ENCODE measurements at regions not wholly inside any gene's neighbourhood (a gene's known extent, or its start where the extent isn't known, plus 50 kb on each side); places are given as distances from the start of the nearest gene placed in this dataset.
A peak's percentile ranks its signal among the peaks of the same experiment; 100 is the strongest.

DNA sequence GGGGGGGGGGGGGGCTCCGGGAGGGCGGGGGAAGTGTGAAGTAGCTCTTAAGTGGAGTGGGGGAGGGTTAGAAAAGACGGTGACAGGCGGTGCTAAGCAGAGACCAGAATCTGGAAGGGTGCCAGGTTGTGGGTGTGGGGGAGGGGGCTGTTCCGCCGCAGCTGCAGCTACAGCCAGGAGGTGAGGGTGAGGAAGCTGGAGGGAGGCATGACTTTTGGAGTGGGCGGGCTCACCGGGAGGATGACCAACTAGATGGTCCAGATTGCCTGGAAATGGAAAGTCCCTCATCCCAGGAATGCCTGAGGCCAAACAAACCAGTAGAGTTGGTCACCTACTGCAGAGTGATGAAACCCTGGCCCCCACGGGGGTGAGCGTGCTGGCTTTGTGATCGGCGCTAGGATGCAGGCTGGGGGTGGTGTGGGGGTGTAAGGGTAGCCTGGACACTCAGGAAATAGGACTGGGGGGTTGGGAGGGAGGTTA is 158.1 kb upstream of the SHB start:
- H3K36me3 Mint-ChIP-seq (ENCODE audit: insufficient read depth), result no peaks in the 10 kb centered on the region
- peaks cover 28% of the 10 kb centered on the region for H3K4me1 Mint-ChIP-seq
- DNase-seq (ENCODE audit: low spot score in 2 of 2) (peak; percentile 29 to 68), ATAC-seq (replicated peaks; ENCODE audit: extremely low read depth, poor library complexity, severe bottlenecking) (peak; percentile 84)
- H3K27me3 Mint-ChIP-seq, result no peaks in the 10 kb centered on the region
- H3K4me3 Mint-ChIP-seq, result peak overlapping the region; percentile 73
- no peaks in the 10 kb centered on the region for H3K9me3 Mint-ChIP-seq
- H3K27ac Mint-ChIP-seq (ENCODE audit: low read depth), result peak overlapping the region; percentile 5

DNA sequence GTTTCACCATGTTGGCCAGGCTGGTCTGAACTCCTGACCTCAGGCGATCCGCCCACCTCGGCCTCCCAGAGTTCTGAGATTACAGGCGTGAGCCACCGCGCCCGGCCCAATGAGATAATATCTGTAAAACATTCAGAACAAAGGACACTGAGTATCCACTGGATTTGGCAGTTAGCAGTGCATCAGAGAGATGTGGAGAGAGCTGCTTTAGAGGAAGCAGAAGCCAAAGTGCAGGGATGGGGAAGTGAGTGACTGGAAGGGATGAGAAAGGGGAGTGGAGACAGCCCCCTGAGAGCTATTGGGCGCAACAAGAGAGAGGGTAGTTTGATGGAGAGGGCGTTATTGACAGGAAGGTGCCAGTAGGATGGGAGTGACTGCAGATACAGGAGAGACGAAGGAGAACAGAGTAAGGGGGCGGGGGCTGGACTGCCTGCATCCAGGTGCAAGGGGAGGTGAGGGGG is 157.5 kb upstream of the SHB start:
- Mint-ChIP-seq H3K27ac (ENCODE audit: low read depth) (peak overlapping the region; percentile 5), H3K4me1 (peaks cover 28% of the 10 kb centered on the region), H3K36me3 (ENCODE audit: insufficient read depth) (no peaks in the 10 kb centered on the region), H3K27me3 (no peaks in the 10 kb centered on the region), H3K4me3 (peak overlapping the region; percentile 73), H3K9me3 (no peaks in the 10 kb centered on the region)
- DNase-seq (ENCODE audit: low spot score in 2 of 2) (no peak), ATAC-seq (replicated peaks; ENCODE audit: extremely low read depth, poor library complexity, severe bottlenecking) (no peak)

DNA sequence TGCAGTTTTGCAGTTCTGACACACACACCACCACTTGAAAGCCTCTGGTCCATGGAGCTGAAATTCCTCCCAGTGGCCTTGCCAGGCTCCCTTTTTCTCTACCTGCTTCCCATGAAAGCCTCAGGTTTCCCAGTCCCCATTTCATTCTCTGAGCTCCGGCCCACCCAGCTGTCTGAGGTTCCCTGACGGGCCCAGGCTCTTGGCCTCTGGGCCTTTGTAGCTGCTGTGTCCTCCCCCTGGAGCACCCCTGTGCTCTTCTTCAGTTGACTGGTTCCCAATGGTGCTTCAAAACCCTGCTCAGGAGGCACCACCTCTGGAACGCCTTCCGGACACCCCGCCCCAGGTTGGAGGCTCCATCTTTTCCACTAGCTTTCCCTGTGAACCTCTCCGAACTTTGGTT is 155.9 kb upstream of the SHB start:
- Mint-ChIP-seq H3K36me3 (ENCODE audit: insufficient read depth) (no peaks in the 10 kb centered on the region), H3K4me3 (no peak overlapping the region), H3K27ac (ENCODE audit: low read depth) (no peak overlapping the region), H3K27me3 (no peaks in the 10 kb centered on the region), H3K4me1 (peaks cover 28% of the 10 kb centered on the region), H3K9me3 (no peaks in the 10 kb centered on the region)
- DNase-seq (ENCODE audit: low spot score in 2 of 2) (no peak), ATAC-seq (replicated peaks; ENCODE audit: extremely low read depth, poor library complexity, severe bottlenecking) (no peak)

DNA sequence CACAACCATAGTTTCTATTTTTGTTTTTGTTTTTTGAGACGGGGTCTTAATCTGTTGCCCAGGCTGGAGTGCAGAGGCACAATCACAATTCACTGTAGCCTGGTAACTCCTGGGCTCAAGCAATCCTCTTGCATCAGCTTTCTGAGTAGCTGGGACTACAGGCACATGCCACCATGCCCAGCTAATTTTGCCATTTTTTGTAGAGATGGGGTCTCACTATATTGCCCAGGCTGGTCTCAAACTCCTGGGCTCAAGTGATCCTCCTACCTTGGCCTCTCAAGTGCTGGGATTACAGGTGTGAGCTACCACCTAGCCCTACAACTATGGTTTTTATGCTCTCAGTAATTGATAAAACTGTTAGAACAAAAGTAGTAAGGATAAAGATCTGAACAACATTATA is 147.5 kb upstream of the SHB start:
- Mint-ChIP-seq H3K27me3 (peaks cover 12% of the 10 kb centered on the region), H3K9me3 (no peaks in the 10 kb centered on the region), H3K36me3 (ENCODE audit: insufficient read depth) (peaks cover 3% of the 10 kb centered on the region), H3K27ac (ENCODE audit: low read depth) (no peak overlapping the region), H3K4me1 (no peaks in the 10 kb centered on the region), H3K4me3 (no peak overlapping the region)
- ATAC-seq (replicated peaks; ENCODE audit: extremely low read depth, poor library complexity, severe bottlenecking) (no peak), DNase-seq (ENCODE audit: low spot score in 2 of 2) (no peak)

DNA sequence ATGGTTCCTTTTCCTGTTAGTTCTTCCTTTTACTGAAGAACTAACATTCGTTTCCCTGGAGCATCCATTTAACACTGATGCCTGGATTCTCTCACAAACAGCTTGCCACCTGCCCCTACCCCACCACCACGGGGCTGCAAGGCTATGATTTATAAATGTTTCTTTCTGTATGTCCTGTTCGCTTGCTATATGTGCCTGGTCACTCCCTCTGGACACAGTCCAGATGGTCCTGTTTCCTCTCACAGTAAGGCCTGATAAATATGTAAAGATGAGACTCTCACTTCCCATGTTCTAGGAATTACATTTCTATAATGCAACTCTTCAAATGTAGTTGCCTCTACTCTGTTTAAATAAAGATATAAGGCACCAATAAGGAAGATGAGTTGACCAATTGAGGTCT is 146.4 kb upstream of the SHB start:
- H3K9me3 Mint-ChIP-seq, result no peaks in the 10 kb centered on the region
- ATAC-seq (replicated peaks; ENCODE audit: extremely low read depth, poor library complexity, severe bottlenecking) (no peak), DNase-seq (ENCODE audit: low spot score in 2 of 2) (no peak)
- H3K4me1 Mint-ChIP-seq, result no peaks in the 10 kb centered on the region
- no peak overlapping the region for H3K27ac Mint-ChIP-seq (ENCODE audit: low read depth)
- peaks cover 3% of the 10 kb centered on the region for H3K36me3 Mint-ChIP-seq (ENCODE audit: insufficient read depth)
- H3K4me3 Mint-ChIP-seq, result no peak overlapping the region
- peaks cover 12% of the 10 kb centered on the region for H3K27me3 Mint-ChIP-seq

DNA sequence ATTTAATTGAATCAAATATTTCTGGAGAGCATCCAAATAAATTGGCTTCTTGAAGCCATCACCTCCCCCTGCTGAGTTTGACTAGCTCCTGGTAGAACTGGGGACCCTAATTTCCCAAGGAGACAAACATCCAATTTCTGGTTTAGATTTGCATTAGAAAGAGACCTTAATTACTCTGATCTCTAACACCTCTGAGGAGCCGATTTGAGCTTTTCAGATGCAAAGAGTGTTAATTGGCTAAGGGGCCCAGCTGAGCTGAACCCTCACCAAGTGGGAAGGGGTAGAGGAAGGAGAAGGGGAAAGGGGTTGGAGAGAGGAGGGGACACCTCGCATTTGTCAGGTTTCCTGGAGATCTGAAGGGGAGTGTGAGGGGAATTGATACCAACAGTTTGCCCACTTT is 145.4 kb upstream of the SHB start:
- ATAC-seq (replicated peaks; ENCODE audit: extremely low read depth, poor library complexity, severe bottlenecking), result no peak
- Mint-ChIP-seq H3K27me3 (peaks cover 12% of the 10 kb centered on the region), H3K36me3 (ENCODE audit: insufficient read depth) (peaks cover 3% of the 10 kb centered on the region)

DNA sequence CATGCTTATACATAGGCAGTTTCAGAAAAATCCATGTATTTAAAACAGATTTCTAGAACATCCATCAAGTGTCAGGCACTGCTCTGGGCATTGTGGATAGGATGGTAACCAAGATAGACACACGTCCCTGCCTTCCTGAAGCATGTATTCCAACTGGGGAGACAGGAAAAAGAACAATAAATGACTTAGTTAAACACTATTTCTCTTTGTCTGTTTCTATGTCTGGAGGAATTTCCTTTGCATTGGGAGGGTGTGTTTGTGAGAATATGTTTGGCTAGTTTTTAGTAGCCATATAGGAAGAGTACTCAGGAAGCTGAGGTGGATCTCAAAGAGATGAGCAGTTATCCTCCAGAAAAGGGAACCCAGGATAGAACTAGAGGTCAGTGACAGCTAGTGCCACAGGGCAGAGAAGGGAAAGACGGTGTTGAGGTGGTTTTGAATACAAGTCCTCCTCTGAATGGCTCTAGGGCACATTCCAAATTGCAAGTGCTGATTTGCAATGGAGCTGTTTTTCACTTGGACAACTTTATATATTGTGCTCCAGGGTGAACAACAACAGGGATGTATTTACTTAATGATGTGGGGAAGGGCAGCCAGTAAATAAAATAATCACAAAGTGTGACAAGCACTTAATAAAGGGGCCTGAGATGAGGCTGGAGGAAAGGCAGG is 144.7 kb upstream of the SHB start:
- Mint-ChIP-seq H3K27ac (ENCODE audit: low read depth) (no peak overlapping the region), H3K9me3 (no peaks in the 10 kb centered on the region), H3K36me3 (ENCODE audit: insufficient read depth) (peaks cover 3% of the 10 kb centered on the region), H3K27me3 (peaks cover 12% of the 10 kb centered on the region), H3K4me3 (no peak overlapping the region), H3K4me1 (no peaks in the 10 kb centered on the region)
- no peak for DNase-seq (ENCODE audit: low spot score in 2 of 2)
- no peak for ATAC-seq (replicated peaks; ENCODE audit: extremely low read depth, poor library complexity, severe bottlenecking)

More for the DNA sequence above, 145.4 kb upstream of the SHB start:
- Mint-ChIP-seq H3K27ac (ENCODE audit: low read depth) (no peak overlapping the region), H3K9me3 (no peaks in the 10 kb centered on the region), H3K4me3 (no peak overlapping the region), H3K4me1 (no peaks in the 10 kb centered on the region)
- no peak for DNase-seq (ENCODE audit: low spot score in 2 of 2)

DNA sequence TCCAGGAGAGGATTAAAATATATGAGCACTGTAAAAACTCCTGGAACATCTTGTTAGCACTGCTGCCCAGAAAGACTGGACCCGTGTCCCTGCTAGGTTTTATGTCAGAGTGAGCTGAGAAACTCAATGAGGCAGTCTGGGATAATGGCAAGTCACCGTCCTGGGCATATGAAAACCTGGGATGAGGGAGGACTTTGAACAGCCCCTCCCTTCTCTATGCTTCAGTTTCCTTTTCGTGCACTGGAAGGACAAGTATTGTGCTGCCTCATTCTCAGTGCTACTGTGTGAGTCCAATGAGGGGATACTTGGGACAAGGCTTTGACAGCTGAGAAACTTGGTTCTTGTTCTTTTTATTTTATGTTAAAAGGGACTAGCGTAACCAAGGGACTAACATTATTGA is 143.0 kb upstream of the SHB start:
- ATAC-seq (replicated peaks; ENCODE audit: extremely low read depth, poor library complexity, severe bottlenecking) (no peak), DNase-seq (ENCODE audit: low spot score in 2 of 2) (no peak)
- Mint-ChIP-seq H3K4me3 (no peak overlapping the region), H3K27me3 (peaks cover 12% of the 10 kb centered on the region), H3K9me3 (no peaks in the 10 kb centered on the region), H3K27ac (ENCODE audit: low read depth) (no peak overlapping the region), H3K4me1 (no peaks in the 10 kb centered on the region), H3K36me3 (ENCODE audit: insufficient read depth) (peaks cover 3% of the 10 kb centered on the region)

DNA sequence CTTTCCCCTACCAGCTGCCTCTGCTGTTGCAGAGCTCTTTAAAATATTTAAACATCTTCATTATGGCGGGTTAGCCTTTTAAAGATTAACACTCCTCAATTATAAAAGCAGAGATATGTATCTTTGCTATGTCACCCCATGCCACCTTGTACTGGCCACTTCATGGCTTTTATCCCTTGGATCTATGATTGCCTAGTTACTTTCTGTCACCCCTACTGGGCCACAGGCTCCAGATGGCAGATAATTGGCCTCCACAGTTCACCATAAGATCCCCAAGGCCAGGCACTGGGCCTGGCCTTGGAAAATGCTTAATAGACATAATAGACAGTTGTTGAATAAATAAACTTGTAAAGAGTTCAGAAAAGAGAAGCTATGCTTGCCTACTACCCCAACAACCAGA is 142.0 kb upstream of the SHB start:
- Mint-ChIP-seq H3K27me3 (peaks cover 12% of the 10 kb centered on the region), H3K36me3 (ENCODE audit: insufficient read depth) (peaks cover 3% of the 10 kb centered on the region), H3K4me1 (no peaks in the 10 kb centered on the region), H3K27ac (ENCODE audit: low read depth) (no peak overlapping the region), H3K9me3 (no peaks in the 10 kb centered on the region), H3K4me3 (no peak overlapping the region)
- DNase-seq (ENCODE audit: low spot score in 2 of 2) (no peak), ATAC-seq (replicated peaks; ENCODE audit: extremely low read depth, poor library complexity, severe bottlenecking) (no peak)

DNA sequence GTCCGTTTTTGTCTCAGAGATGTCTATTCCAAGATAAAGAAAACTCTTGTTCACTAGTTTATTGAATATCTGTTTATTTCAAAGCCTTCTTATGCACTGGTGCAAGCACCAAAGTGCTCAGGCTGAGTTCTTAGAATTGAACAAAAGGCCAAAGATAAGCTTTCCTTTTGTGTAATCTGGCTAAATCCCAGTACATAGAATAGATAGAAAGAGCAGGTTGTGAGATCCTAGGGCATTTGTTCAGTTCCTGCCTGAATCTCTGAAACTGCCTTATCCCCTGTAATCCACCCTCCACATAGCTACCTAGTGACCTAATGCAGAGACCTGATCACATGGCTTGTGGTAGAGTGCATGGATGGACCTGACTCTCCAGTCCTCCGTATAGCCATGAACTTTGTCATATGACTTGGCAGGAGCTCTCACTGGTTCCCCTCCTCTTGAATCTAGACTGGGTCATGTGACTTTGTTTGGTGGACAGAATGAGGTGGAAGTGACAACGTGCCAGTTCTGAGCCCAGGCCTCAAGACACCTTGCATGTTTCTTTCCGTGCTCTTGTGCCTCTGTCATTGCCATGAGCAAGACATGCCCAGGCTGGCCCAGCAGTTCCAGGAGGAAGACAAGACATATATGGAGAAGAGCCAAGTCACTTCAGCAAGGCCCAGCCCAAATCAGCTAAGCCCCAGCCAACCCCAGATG is 139.3 kb upstream of the SHB start:
- no peak overlapping the region for H3K4me3 Mint-ChIP-seq
- H3K27ac Mint-ChIP-seq (ENCODE audit: low read depth), result no peak overlapping the region
- peaks cover 3% of the 10 kb centered on the region for H3K27me3 Mint-ChIP-seq
- H3K36me3 Mint-ChIP-seq (ENCODE audit: insufficient read depth), result no peaks in the 10 kb centered on the region
- DNase-seq (ENCODE audit: low spot score in 2 of 2) (no peak), ATAC-seq (replicated peaks; ENCODE audit: extremely low read depth, poor library complexity, severe bottlenecking) (no peak)
- H3K9me3 Mint-ChIP-seq, result no peaks in the 10 kb centered on the region
- peaks cover 5% of the 10 kb centered on the region for H3K4me1 Mint-ChIP-seq

DNA sequence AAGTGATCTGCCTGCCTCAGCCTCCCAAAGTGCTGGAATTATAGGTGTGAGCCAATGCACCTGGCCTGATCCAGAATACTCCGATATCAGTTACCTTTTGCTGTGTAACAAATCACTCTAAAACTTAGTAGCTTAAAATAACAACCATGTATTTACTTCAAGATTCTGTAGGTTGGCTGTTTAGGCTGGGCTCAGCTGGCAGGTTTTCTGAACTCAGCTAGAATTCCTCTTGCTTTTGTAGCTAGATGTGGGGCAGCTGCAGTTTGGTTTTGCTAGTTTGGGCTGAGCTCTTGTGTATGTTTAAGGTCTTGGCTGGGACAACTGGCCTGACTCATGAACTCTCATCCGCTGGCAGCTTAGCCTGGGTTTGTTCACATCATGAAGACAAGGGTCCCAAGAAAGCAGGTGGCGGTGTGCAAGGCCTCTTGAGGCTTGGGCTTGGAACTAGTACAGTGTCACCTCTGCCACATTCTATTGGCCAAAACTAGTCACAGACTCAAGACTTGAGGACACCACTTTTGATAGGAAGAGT is 138.3 kb upstream of the SHB start:
- ATAC-seq (replicated peaks; ENCODE audit: extremely low read depth, poor library complexity, severe bottlenecking), result no peak
- H3K9me3 Mint-ChIP-seq, result no peaks in the 10 kb centered on the region
- no peaks in the 10 kb centered on the region for H3K36me3 Mint-ChIP-seq (ENCODE audit: insufficient read depth)
- no peak overlapping the region for H3K4me3 Mint-ChIP-seq
- H3K27me3 Mint-ChIP-seq, result no peaks in the 10 kb centered on the region
- no peak overlapping the region for H3K27ac Mint-ChIP-seq (ENCODE audit: low read depth)
- H3K4me1 Mint-ChIP-seq, result peaks cover 5% of the 10 kb centered on the region
- no peak for DNase-seq (ENCODE audit: low spot score in 2 of 2)

DNA sequence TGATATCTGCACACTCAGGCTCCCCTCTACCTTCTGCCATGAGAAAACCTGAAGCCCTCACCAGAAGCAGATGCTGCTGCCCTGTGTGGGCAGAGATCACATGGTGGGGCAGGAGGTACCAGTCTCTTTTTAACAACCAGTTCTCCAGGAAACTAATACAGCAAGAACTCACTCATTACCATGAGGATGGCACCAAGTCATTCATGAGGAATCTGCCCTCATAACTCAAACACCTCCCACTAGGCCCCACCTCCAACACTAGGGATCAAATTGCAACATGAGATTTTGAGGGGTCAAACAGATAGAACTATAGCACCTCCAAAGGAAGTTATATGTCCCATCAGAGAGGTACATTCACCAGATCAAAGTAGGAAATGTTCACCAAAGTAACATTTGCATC is 136.3 kb upstream of the SHB start:
- no peak for ATAC-seq (replicated peaks; ENCODE audit: extremely low read depth, poor library complexity, severe bottlenecking)
- Mint-ChIP-seq H3K4me3 (no peak overlapping the region), H3K27ac (ENCODE audit: low read depth) (no peak overlapping the region), H3K27me3 (peaks cover 12% of the 10 kb centered on the region), H3K9me3 (no peaks in the 10 kb centered on the region), H3K36me3 (ENCODE audit: insufficient read depth) (no peaks in the 10 kb centered on the region), H3K4me1 (peaks cover 5% of the 10 kb centered on the region)
- DNase-seq (ENCODE audit: low spot score in 2 of 2), result no peak

DNA sequence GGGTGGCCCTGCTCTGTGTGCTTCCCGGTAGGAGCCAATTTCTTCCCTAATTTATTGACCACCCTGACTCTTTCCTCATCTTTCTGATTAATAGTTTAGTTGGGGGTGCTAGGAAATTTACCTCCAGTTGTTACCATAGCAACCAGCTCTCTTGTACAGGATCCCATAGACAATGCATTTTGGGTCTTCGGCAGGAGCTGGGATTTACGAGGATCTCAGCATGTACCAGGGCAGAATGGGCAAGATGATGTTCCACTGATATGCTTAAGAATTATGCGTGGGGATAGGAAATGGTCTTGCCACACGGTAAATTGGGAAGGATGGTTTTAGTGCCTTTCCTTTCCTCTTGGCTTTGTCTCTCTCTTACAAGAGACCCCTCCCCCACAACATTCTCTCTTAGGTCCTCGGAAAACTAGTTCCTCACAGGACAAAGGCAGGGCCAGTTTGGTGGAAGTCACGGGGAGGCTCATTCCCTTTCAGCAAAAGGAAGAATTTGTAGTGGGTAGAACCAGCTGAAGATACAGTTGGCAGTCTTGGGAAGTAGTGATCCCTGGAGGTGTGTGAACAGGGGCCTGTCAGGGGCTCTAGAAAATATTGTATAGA is 133.4 kb upstream of the SHB start:
- H3K9me3 Mint-ChIP-seq, result no peaks in the 10 kb centered on the region

More for the DNA sequence above, 133.4 kb upstream of the SHB start:
- H3K4me1 Mint-ChIP-seq, result peaks cover 5% of the 10 kb centered on the region
- DNase-seq (ENCODE audit: low spot score in 2 of 2) (no peak), ATAC-seq (replicated peaks; ENCODE audit: extremely low read depth, poor library complexity, severe bottlenecking) (no peak)
- no peak overlapping the region for H3K4me3 Mint-ChIP-seq
- no peaks in the 10 kb centered on the region for H3K36me3 Mint-ChIP-seq (ENCODE audit: insufficient read depth)
- H3K27ac Mint-ChIP-seq (ENCODE audit: low read depth), result no peak overlapping the region
- peaks cover 25% of the 10 kb centered on the region for H3K27me3 Mint-ChIP-seq
